ENCODE measurements at regions not wholly inside any gene's neighbourhood (a gene's known extent, or its start where the extent isn't known, plus 50 kb on each side); places are given as distances from the start of the nearest gene placed in this dataset.

DNA sequence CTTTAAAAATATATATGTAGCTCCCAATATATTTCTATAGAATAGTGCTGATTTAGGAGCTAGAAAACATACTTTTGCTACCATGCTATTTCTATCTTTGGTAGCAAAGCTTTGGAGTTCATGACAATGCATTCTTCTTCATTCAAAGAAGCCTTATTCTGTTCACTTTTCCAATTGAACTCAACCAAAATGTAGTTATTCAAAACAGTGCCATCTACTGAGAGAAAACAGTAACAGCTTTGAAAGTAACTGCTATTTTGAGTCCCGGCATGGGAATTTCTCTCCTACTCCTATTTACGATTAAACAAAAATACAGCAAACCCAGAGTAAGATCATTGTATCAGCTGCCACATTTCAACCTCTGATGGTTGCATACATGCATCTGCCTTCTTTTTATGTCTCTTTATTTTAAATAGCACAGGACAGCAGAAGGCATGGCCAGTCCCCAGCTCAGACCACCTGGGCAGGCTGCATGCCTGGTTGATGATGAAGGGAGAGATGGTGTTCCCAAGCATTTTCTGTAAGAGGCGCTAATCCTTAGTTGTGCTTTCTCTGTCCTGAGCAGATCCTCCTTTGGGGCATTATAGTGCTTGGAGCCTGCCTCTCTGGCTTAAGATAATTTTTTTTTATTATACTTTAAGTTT is 69.7 kb upstream of the SULT1C3 start:
- Histone ChIP-seq H3K4me1 (no peaks in the 10 kb centered on the region), H3K9me3 (no peaks in the 10 kb centered on the region), H3K27ac (no peak overlapping the region), H3K4me3 (no peak overlapping the region), H3K4me2 (no peak overlapping the region)
- 13% methylated on average over 3 of the region's 3 CpGs for WGBS (ENCODE audit: missing lambda C conversion rate)
- CTCF ChIA-PET, result interaction anchor here (0.7 to 1.3 kb wide), 10 partner anchors 9 to 59 kb away, joined by 3 to 6 read pairs (median 4); no protein-coding TSS in a partner anchor
- POLR2A ChIA-PET, result no interaction called here
- peak; percentile 9 to 31 for DNase-seq (ENCODE audit: low read depth in 1 of 2, low spot score in 1 of 2)
- TF ChIP-seq RAD21 (conservative IDR thresholded peaks at IDR 0.05 in 1 of 2, IDR thresholded peaks at IDR 0.05 in 1 of 2) (peak; percentile 32 to 36; a peak in 3 of 5 replicates), RARB (CRISPR knock-in tag; IDR thresholded peaks at IDR 0.05) (no peak), POLR2A (IDR thresholded peaks at IDR 0.05; ENCODE audit: low read length) (no peak), RFX5 (IDR thresholded peaks at IDR 0.05) (no peak), PHF8 (IDR thresholded peaks at IDR 0.05; ENCODE audit: borderline replicate concordance, low read depth) (no peak), POLR2AphosphoS2 (conservative IDR thresholded peaks at IDR 0.05; ENCODE audit: low read length) (no peak), ESRRA (IDR thresholded peaks at IDR 0.05; ENCODE audit: borderline replicate concordance, low read length) (no peak), ATOH8 (CRISPR knock-in tag; IDR thresholded peaks at IDR 0.05; ENCODE audit: low read depth) (no peak), SMC3 (IDR thresholded peaks at IDR 0.05) (peak; percentile 44; the same call in 2 of the 3 replicates), USF2 (IDR thresholded peaks at IDR 0.05) (no peak)
- TF ChIP-seq, protein P1, sequence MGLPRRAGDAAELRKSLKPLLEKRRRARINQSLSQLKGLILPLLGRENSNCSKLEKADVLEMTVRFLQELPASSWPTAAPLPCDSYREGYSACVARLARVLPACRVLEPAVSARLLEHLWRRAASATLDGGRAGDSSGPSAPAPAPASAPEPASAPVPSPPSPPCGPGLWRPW (IDR thresholded peaks at IDR 0.05), result no peak
- TF ChIP-seq, protein P2, sequence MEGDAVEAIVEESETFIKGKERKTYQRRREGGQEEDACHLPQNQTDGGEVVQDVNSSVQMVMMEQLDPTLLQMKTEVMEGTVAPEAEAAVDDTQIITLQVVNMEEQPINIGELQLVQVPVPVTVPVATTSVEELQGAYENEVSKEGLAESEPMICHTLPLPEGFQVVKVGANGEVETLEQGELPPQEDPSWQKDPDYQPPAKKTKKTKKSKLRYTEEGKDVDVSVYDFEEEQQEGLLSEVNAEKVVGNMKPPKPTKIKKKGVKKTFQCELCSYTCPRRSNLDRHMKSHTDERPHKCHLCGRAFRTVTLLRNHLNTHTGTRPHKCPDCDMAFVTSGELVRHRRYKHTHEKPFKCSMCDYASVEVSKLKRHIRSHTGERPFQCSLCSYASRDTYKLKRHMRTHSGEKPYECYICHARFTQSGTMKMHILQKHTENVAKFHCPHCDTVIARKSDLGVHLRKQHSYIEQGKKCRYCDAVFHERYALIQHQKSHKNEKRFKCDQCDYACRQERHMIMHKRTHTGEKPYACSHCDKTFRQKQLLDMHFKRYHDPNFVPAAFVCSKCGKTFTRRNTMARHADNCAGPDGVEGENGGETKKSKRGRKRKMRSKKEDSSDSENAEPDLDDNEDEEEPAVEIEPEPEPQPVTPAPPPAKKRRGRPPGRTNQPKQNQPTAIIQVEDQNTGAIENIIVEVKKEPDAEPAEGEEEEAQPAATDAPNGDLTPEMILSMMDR (IDR thresholded peaks at IDR 0.05), result peak; percentile 54
- peak in 1 of 2 experiments; percentile 68; a peak in 4 of 6 replicates for ATAC-seq
- no peak for FAIRE-seq

- Histone ChIP-seq H3K4me2 (no peak overlapping the region), H3K9me3 (no peaks in the 10 kb centered on the region), H3K4me3 (no peak overlapping the region), H3K27ac (no peak overlapping the region), H3K4me1 (no peaks in the 10 kb centered on the region)
- CTCF ChIA-PET, result interaction anchor here (1.4 kb wide), 1 partner anchor 13 kb away, joined by 7 read pairs; no protein-coding TSS in a partner anchor
- WGBS (ENCODE audit: missing lambda C conversion rate), result 49% methylated on average over 3 of the region's 3 CpGs
- TF ChIP-seq CBX2 (IDR thresholded peaks at IDR 0.05; ENCODE audit: borderline replicate concordance, low read depth), result no peak
- TF ChIP-seq E2F6 (IDR thresholded peaks at IDR 0.05; ENCODE audit: borderline replicate concordance, low read depth), result no peak
- TF ChIP-seq, protein P1 (IDR thresholded peaks at IDR 0.05), result no peak
- TF ChIP-seq FOSB (CRISPR knock-in tag; IDR thresholded peaks at IDR 0.05), result no peak
- no peak for TF ChIP-seq MYC (IDR thresholded peaks at IDR 0.05; ENCODE audit: borderline replicate concordance, low read length)
- POLR2A ChIA-PET, result no interaction called here
- ATAC-seq (no peak), FAIRE-seq (no peak), DNase-seq (ENCODE audit: low read depth in 1 of 2, low spot score in 1 of 2) (no peak)
Observed at GRCh38 chr2:108171657-108172056, 68.1 kb upstream of the SULT1C3 start.

GRCh38 chr2:108182489-108182888 is 57.3 kb upstream of the SULT1C3 start:
- Histone ChIP-seq H3K27ac (no peak overlapping the region), H3K4me1 (no peaks in the 10 kb centered on the region), H3K4me3 (no peak overlapping the region), H3K4me2 (no peak overlapping the region), H3K9me3 (no peaks in the 10 kb centered on the region)
- 29% methylated on average over 7 of the region's 7 CpGs for WGBS (ENCODE audit: missing lambda C conversion rate)
- TF ChIP-seq, protein P2 (IDR thresholded peaks at IDR 0.05), result peak; percentile 36
- TF ChIP-seq MAFK (IDR thresholded peaks at IDR 0.05; ENCODE audit: partially characterized antibody) (no peak), RAD21 (conservative IDR thresholded peaks at IDR 0.05 in 1 of 2, IDR thresholded peaks at IDR 0.05 in 1 of 2) (peak; percentile 53 to 67)
- no peak for FAIRE-seq
- ChIA-PET CTCF (interaction anchor here (1.1 to 1.7 kb wide), 4 partner anchors 12 to 18 kb away, joined by 4 to 5 read pairs (median 4); no protein-coding TSS in a partner anchor), POLR2A (no interaction called here)
- peak in 1 of 2 experiments; percentile 60 for DNase-seq (ENCODE audit: low read depth in 1 of 2, low spot score in 1 of 2)
- ATAC-seq, result peak; percentile 64 to 87; a peak in 4 of 6 replicates
